ENCODE measurements at regions not wholly inside any gene's neighbourhood (a gene's known extent, or its start where the extent isn't known, plus 50 kb on each side); places are given as distances from the start of the nearest gene placed in this dataset.
"Not testable (repeated sequence)": the region's sequence is repeated elsewhere in the genome, so short reads cannot be mapped to it uniquely, and the experiment has no call there.

DNA sequence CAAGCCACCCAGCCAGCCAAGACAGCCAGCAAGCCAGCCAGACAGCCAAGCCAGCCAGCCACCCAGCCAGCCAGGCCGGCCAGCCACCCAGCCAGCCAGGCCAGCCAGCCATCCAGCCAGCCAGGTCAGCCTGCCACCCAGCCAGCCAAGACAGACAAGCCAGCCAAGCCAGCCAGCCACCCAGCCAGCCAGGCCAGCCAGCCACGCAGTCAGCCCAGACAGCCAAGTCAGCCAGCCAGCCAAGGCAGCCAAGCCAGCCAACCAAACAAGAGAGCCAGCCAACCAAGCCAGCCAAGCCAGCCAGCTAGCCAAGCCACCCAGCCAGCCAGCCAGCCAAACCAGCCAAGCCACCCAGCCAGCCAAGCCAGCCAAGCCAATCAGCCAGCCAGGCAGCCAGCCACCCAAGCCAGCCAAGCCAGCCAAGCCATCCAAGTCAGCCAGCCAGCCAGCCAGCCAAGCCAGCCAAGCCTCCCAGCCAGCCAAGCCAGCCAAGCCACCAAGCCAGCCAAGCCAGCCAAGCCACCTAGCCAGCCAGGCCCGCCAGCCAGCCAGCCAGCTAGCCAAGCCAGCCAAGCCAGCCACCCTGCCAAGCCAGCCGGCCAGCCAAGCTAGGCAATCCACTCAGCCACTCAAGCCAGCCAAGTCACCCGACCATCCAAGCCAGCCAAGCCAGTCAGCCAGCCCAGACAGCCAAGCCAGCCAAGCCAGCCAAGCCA is 1599.9 kb downstream of the RPIA start:
- DNase-seq; H3K27me3 Mint-ChIP-seq (ENCODE audit: insufficient read depth, unreplicated experiment); H3K9me3 ChIP-seq; H3K9me3 Mint-ChIP-seq (ENCODE audit: unreplicated experiment); H3K36me3 ChIP-seq (ENCODE audit: control insufficient read depth, insufficient read depth, low read length); BruUV-seq (replicated peaks); POLR2A ChIA-PET; H3K4me1 ChIP-seq; H3K27me3 ChIP-seq (replicated peaks; ENCODE audit: control insufficient read depth, insufficient read depth, low read length); H3K36me3 Mint-ChIP-seq (ENCODE audit: insufficient read depth, unreplicated experiment); H3K4me3 Mint-ChIP-seq (ENCODE audit: unreplicated experiment); H3K4me3 ChIP-seq (ENCODE audit: low read depth, low read length); intact Hi-C loops (cut with micrococcal nuclease; ENCODE audit: unreplicated experiment); H3K4me1 Mint-ChIP-seq (ENCODE audit: low read depth, unreplicated experiment); CTCF ChIA-PET; H3K27ac Mint-ChIP-seq (ENCODE audit: unreplicated experiment): not testable (repeated sequence)

DNA sequence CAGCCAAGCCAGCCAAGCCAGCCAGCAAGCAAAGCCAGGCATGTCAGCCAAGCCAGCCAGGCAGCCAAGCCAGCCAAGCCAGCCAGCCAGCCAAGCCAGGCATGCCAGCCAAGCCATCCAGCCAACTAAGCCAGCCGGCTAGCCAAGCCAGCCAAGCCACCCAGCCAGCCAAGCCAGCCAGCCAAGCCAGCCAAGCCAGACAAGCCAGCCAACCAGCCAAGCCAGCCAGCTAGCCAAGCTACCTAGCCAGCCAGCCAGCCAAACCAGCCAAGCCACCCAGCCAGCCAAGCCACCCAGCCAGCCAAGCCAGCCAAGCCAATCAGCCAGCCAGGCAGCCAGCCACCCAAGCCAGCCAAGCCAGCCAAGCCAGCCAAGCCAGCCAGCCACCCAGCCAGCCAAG is 1600.5 kb downstream of the RPIA start:
- H3K27me3 ChIP-seq (replicated peaks; ENCODE audit: control insufficient read depth, insufficient read depth, low read length); H3K4me3 Mint-ChIP-seq (ENCODE audit: unreplicated experiment); CTCF ChIA-PET; BruUV-seq (replicated peaks); H3K27ac Mint-ChIP-seq (ENCODE audit: unreplicated experiment); H3K4me1 ChIP-seq; H3K36me3 Mint-ChIP-seq (ENCODE audit: insufficient read depth, unreplicated experiment); H3K9me3 ChIP-seq; H3K36me3 ChIP-seq (ENCODE audit: control insufficient read depth, insufficient read depth, low read length); H3K4me3 ChIP-seq (ENCODE audit: low read depth, low read length); H3K9me3 Mint-ChIP-seq (ENCODE audit: unreplicated experiment); intact Hi-C loops (cut with micrococcal nuclease; ENCODE audit: unreplicated experiment); H3K27me3 Mint-ChIP-seq (ENCODE audit: insufficient read depth, unreplicated experiment); H3K4me1 Mint-ChIP-seq (ENCODE audit: low read depth, unreplicated experiment); DNase-seq; POLR2A ChIA-PET: not testable (repeated sequence)

DNA sequence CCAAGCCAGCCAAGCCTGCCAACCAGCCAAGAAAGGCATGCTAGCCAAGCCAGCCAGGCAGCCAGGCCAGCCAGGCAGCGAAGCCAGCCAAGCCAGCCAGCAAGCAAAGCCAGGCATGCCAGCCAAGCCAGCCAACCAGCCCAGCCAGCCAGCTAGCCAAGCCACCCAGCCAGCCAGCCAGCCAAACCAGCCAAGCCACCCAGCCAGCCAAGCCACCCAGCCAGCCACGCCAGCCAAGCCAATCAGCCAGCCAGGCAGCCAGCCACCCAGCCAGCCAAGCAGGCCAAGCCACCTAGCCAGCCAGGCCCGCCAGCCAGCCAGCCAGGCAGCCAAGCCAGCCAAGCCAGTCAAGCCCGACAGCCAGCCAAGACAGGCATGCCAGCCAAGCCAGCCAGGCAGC is 1601.0 kb downstream of the RPIA start:
- H3K27ac Mint-ChIP-seq (ENCODE audit: unreplicated experiment); BruUV-seq (replicated peaks): not testable (repeated sequence)

DNA sequence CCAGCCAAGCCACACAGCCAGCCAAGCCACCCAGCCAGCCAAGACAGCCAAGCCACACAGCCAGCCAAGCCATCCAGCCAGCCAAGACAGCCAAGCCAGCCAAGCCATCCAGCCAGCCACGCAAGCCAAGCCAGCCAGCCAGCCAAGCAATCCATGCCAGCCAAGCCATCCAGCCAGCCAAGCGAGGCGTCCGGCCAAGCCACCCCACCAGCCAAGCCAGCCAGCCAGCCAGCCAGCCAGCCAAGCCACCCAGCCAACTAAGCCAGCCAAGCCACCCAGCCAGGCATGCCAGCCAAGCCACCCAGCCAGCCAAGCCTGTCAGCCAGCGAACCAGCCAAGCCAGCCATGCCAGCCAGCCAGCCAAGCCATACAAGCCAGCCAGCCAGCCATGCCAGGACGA is 1601.8 kb downstream of the RPIA start:
- H3K4me3 ChIP-seq (ENCODE audit: low read depth, low read length); H3K4me3 Mint-ChIP-seq (ENCODE audit: unreplicated experiment); H3K4me1 Mint-ChIP-seq (ENCODE audit: low read depth, unreplicated experiment); H3K4me1 ChIP-seq; H3K9me3 Mint-ChIP-seq (ENCODE audit: unreplicated experiment); intact Hi-C loops (cut with micrococcal nuclease; ENCODE audit: unreplicated experiment); DNase-seq; BruUV-seq (replicated peaks); H3K27me3 Mint-ChIP-seq (ENCODE audit: insufficient read depth, unreplicated experiment); CTCF ChIA-PET; H3K36me3 ChIP-seq (ENCODE audit: control insufficient read depth, insufficient read depth, low read length); H3K27ac Mint-ChIP-seq (ENCODE audit: unreplicated experiment); H3K27me3 ChIP-seq (replicated peaks; ENCODE audit: control insufficient read depth, insufficient read depth, low read length); H3K36me3 Mint-ChIP-seq (ENCODE audit: insufficient read depth, unreplicated experiment); H3K9me3 ChIP-seq; POLR2A ChIA-PET: not testable (repeated sequence)

More for the DNA sequence above, 1601.0 kb downstream of the RPIA start:
- intact Hi-C loops (cut with micrococcal nuclease; ENCODE audit: unreplicated experiment); POLR2A ChIA-PET; H3K27me3 Mint-ChIP-seq (ENCODE audit: insufficient read depth, unreplicated experiment); H3K27me3 ChIP-seq (replicated peaks; ENCODE audit: control insufficient read depth, insufficient read depth, low read length); H3K4me1 Mint-ChIP-seq (ENCODE audit: low read depth, unreplicated experiment); CTCF ChIA-PET; H3K4me3 Mint-ChIP-seq (ENCODE audit: unreplicated experiment); H3K9me3 ChIP-seq; H3K4me3 ChIP-seq (ENCODE audit: low read depth, low read length); H3K36me3 ChIP-seq (ENCODE audit: control insufficient read depth, insufficient read depth, low read length); H3K9me3 Mint-ChIP-seq (ENCODE audit: unreplicated experiment); DNase-seq; H3K4me1 ChIP-seq; H3K36me3 Mint-ChIP-seq (ENCODE audit: insufficient read depth, unreplicated experiment): not testable (repeated sequence)

GRCh38 chr2:90293806-90294205 is 1602.3 kb downstream of the RPIA start:
- CTCF ChIA-PET; H3K9me3 ChIP-seq; BruUV-seq (replicated peaks); POLR2A ChIA-PET; H3K4me3 ChIP-seq (ENCODE audit: low read depth, low read length); H3K27ac Mint-ChIP-seq (ENCODE audit: unreplicated experiment); H3K4me1 Mint-ChIP-seq (ENCODE audit: low read depth, unreplicated experiment); H3K27me3 Mint-ChIP-seq (ENCODE audit: insufficient read depth, unreplicated experiment); H3K27me3 ChIP-seq (replicated peaks; ENCODE audit: control insufficient read depth, insufficient read depth, low read length); H3K36me3 ChIP-seq (ENCODE audit: control insufficient read depth, insufficient read depth, low read length); H3K9me3 Mint-ChIP-seq (ENCODE audit: unreplicated experiment); DNase-seq; H3K36me3 Mint-ChIP-seq (ENCODE audit: insufficient read depth, unreplicated experiment); H3K4me3 Mint-ChIP-seq (ENCODE audit: unreplicated experiment); intact Hi-C loops (cut with micrococcal nuclease; ENCODE audit: unreplicated experiment); H3K4me1 ChIP-seq: not testable (repeated sequence)

DNA sequence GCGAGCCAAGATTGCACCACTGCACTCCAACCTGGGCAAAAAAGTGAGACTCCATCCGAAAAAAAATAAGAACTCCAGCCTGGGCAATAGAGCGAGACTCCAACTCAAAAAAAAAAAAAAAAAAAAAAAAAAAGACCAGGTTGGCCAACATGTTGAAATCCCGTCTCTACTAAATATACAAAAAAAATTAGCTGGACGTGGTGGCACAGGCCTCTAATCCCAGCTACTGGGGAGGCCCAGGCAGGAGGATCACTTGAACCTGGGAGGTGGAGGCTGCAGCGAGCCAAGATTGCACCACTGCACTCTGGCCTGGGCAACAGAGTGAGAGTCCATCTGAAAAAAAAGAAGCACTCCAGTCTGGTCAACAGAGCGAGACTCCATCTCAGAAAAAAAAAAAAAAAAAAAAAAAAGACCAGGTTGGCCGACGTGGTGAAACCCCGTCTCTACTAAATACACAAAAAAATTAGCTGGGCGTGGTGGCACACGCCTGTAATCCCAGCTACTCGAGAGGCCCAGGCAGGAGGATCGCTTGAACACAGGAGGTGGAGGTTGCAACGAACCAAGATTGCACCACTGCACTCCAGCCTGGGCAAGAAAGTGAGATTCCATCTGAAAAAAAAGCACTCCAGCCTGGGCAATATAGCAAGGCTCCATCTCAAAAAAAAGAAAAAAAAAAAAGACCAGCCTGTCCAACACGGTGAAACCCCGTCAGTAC is 1603.7 kb downstream of the RPIA start:
- BruUV-seq (replicated peaks): not testable (repeated sequence)

DNA sequence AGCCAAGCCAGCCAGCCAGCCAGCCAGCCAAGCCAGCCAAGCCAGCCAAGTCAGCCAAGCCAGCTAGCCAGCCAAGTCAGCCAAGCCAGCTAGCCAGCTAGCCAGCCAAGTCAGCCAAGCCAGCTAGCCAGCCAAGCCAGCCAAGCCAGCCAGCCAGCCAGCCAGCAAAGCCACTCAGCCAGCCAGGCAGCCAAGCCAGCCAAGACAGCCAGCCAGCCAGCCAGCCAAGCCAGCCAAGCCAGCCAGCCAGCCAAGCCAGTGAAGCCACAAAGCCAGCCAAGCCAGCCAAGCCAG is 1605.0 kb downstream of the RPIA start:
- H3K4me1 Mint-ChIP-seq (ENCODE audit: low read depth, unreplicated experiment); H3K9me3 Mint-ChIP-seq (ENCODE audit: unreplicated experiment); H3K27me3 Mint-ChIP-seq (ENCODE audit: insufficient read depth, unreplicated experiment); H3K36me3 ChIP-seq (ENCODE audit: control insufficient read depth, insufficient read depth, low read length); DNase-seq; H3K27ac Mint-ChIP-seq (ENCODE audit: unreplicated experiment); H3K36me3 Mint-ChIP-seq (ENCODE audit: insufficient read depth, unreplicated experiment); H3K4me1 ChIP-seq; H3K27me3 ChIP-seq (replicated peaks; ENCODE audit: control insufficient read depth, insufficient read depth, low read length); BruUV-seq (replicated peaks); CTCF ChIA-PET; H3K9me3 ChIP-seq; intact Hi-C loops (cut with micrococcal nuclease; ENCODE audit: unreplicated experiment); H3K4me3 Mint-ChIP-seq (ENCODE audit: unreplicated experiment); POLR2A ChIA-PET; H3K4me3 ChIP-seq (ENCODE audit: low read depth, low read length): not testable (repeated sequence)

More for the DNA sequence above, 1603.7 kb downstream of the RPIA start:
- H3K36me3 ChIP-seq (ENCODE audit: control insufficient read depth, insufficient read depth, low read length); H3K4me3 Mint-ChIP-seq (ENCODE audit: unreplicated experiment); H3K27ac Mint-ChIP-seq (ENCODE audit: unreplicated experiment); H3K4me1 ChIP-seq; H3K4me3 ChIP-seq (ENCODE audit: low read depth, low read length); H3K9me3 ChIP-seq; H3K36me3 Mint-ChIP-seq (ENCODE audit: insufficient read depth, unreplicated experiment); H3K27me3 Mint-ChIP-seq (ENCODE audit: insufficient read depth, unreplicated experiment); H3K4me1 Mint-ChIP-seq (ENCODE audit: low read depth, unreplicated experiment); intact Hi-C loops (cut with micrococcal nuclease; ENCODE audit: unreplicated experiment); POLR2A ChIA-PET; CTCF ChIA-PET; H3K9me3 Mint-ChIP-seq (ENCODE audit: unreplicated experiment); DNase-seq; H3K27me3 ChIP-seq (replicated peaks; ENCODE audit: control insufficient read depth, insufficient read depth, low read length): not testable (repeated sequence)
